Effector memory CD8-positive, alpha-beta T cell (primary cell): ENCODE measurements at regions not wholly inside any gene's neighbourhood (a gene's known extent, or its start where the extent isn't known, plus 50 kb on each side); places are given as distances from the start of the nearest gene placed in this dataset.

Source experiments
- ATAC-seq: fragments of 150-1000 bp; cut with Tn5 transposase; replicated peaks from 2 replicates; pipeline ENCODE4 v1.10.0; 2021; ENCODE audit warnings: mild to moderate bottlenecking, moderate library complexity
- DNase-seq, 3 experiments: peaks; one replicate each; pipeline ENCODE4 v3.0.0; 2021
- H3K27ac Mint-ChIP-seq, 2 donors: one replicate each; pipeline ENCODE4 v1.8.0; 2022; ENCODE audit warnings: mild to moderate bottlenecking in 2 of 2, mixed read lengths in 2 of 2, moderate library complexity in 2 of 2
- H3K27me3 Mint-ChIP-seq, 2 donors: one replicate each; pipeline ENCODE4 v1.8.0; 2022; ENCODE audit warnings: mixed read lengths in 2 of 2
- H3K36me3 Mint-ChIP-seq: one replicate; pipeline ENCODE4 v1.8.0; 2022; ENCODE audit warnings: mild to moderate bottlenecking, moderate library complexity, mixed read lengths; ENCODE audit not compliant: insufficient read depth
- H3K4me1 Mint-ChIP-seq, 2 donors: one replicate each; pipeline ENCODE4 v1.8.0; 2022; ENCODE audit warnings: low read depth in 2 of 2, mixed read lengths in 2 of 2
- H3K4me3 Mint-ChIP-seq, 2 donors: one replicate each; pipeline ENCODE4 v1.8.0; 2022; ENCODE audit warnings: mild to moderate bottlenecking in 2 of 2, mixed read lengths in 2 of 2, moderate library complexity in 2 of 2
- H3K9me3 Mint-ChIP-seq, 2 donors: one replicate each; pipeline ENCODE4 v1.8.0; 2022; ENCODE audit warnings: mixed read lengths in 2 of 2

DNA sequence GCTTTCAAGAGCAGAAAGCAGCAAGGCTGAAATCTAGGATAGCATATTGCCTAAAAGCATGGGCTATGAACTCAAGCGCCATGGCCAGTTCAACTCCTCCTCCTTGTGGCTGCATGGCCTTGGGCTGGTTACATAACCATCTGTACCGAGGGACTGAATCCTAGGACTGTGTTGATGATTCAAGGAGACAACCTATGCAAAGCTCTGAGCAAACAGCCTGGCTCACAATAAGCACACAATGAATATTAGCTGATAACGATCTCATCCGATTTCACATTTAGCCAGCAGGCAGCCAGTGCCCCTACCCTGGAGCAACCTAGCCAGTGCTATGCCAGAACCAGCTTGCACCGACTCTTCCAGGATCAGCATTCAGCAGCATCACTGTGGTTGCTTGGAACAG lies 698.4 kb downstream of the TBC1D22A start:
- peak overlapping the region in 1 of 2 donors; percentile 4 for H3K27ac Mint-ChIP-seq
- DNase-seq (no peak), ATAC-seq (no peak)
- no peaks in the 10 kb centered on the region for H3K9me3 Mint-ChIP-seq
- H3K4me3 Mint-ChIP-seq: no peak overlapping the region
- peaks cover 7 to 10% of the 10 kb centered on the region in 2 donors for H3K27me3 Mint-ChIP-seq
- H3K36me3 Mint-ChIP-seq: peaks cover 20% of the 10 kb centered on the region
- peaks cover 0 to 4% of the 10 kb centered on the region in 2 donors for H3K4me1 Mint-ChIP-seq

DNA sequence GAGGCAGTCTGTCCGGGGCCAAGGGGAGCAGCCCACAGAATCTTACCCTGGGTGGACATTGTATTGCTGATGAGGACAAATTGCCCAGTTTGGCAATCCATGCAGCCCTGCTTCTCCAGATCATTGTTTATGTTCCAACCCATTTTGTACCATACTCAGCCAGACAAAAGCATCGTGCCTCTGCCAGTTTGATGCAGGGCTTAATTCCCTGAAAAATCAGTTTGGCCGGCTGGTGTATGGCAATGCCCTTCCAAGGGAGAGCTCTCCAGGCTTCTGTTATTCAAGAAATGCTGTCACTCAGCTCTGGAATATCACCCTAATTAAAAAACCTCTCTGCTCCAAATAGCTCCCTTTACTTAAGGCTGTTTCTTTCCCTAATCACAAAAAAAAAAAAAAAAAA lies 697.7 kb downstream of the TBC1D22A start:
- peaks cover 7 to 10% of the 10 kb centered on the region in 2 donors for H3K27me3 Mint-ChIP-seq
- no peak for ATAC-seq
- DNase-seq: no peak
- no peaks in the 10 kb centered on the region for H3K9me3 Mint-ChIP-seq
- H3K4me1 Mint-ChIP-seq: peaks cover 0 to 4% of the 10 kb centered on the region in 2 donors
- H3K36me3 Mint-ChIP-seq: peaks cover 20% of the 10 kb centered on the region
- H3K27ac Mint-ChIP-seq: no peak overlapping the region
- H3K4me3 Mint-ChIP-seq: no peak overlapping the region

DNA sequence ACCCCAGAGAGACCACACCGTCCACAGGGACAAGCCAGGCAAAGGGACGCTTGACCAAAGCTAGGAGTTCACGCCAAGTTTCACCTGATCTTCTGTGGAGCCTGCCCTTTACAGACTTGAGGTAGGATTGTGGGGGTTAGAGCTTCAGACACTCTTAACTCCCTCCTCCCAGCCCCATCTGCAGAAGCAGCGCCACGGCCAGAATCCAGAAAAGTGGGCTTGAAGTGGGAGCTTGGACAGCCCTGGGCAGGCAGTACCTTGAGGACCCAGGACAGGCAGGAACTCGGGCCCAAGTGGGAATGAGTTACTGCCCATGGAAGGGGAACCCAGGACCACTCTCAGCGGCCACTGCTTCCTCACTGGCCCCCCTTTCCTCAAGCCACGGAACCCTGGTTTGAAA lies 695.9 kb downstream of the TBC1D22A start:
- Mint-ChIP-seq H3K27me3 (peaks cover 9 to 12% of the 10 kb centered on the region in 2 donors), H3K36me3 (peaks cover 24% of the 10 kb centered on the region), H3K9me3 (peaks cover 0 to 11% of the 10 kb centered on the region in 2 donors), H3K27ac (no peak overlapping the region), H3K4me3 (no peak overlapping the region), H3K4me1 (peaks cover 0 to 2% of the 10 kb centered on the region in 2 donors)
- DNase-seq: no peak
- ATAC-seq: no peak

DNA sequence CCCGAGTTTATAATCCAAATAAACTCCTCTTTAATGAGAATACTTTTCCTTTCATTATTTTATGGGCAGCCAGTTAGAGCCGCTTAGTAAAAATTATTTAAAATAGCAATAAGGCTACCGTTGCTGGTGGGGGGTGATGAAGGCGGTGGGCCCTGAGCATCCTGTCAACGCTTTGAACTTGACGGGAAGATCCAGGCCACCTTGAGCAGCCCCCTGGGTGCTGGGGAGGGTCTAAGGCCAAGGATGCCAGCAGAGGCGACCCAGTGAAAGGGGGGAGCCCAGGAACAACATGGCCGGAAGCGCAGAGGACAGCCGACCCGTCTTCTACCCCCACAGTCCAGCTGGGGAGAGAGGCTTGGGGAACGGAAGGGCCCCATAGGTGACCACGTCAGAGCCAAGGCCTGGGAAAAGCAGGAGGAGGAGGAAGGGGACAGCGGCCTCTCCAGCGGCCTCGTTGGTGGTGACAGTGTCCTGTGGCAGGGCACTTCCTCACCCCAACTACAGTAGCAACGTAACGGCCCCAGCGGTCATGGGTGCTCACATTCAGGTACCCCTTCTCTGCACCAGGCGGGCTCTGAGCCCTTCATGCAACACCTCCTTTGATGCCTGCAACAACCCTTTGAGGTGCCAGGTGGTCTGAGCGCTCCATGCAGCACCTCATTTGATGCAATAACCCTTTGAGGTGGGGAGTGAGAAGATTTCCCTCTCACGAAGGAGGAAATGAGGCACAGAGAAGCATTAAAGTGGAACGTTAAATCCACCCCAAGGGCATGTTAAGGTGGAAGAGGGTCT lies 695.3 kb downstream of the TBC1D22A start:
- Mint-ChIP-seq H3K36me3 (peaks cover 21% of the 10 kb centered on the region), H3K9me3 (peaks cover 0 to 18% of the 10 kb centered on the region in 2 donors), H3K4me1 (peaks cover 0 to 4% of the 10 kb centered on the region in 2 donors), H3K27ac (peak overlapping the region in 1 of 2 donors; percentile 17), H3K27me3 (peaks cover 15 to 18% of the 10 kb centered on the region in 2 donors), H3K4me3 (no peak overlapping the region)
- ATAC-seq (no peak), DNase-seq (no peak)

DNA sequence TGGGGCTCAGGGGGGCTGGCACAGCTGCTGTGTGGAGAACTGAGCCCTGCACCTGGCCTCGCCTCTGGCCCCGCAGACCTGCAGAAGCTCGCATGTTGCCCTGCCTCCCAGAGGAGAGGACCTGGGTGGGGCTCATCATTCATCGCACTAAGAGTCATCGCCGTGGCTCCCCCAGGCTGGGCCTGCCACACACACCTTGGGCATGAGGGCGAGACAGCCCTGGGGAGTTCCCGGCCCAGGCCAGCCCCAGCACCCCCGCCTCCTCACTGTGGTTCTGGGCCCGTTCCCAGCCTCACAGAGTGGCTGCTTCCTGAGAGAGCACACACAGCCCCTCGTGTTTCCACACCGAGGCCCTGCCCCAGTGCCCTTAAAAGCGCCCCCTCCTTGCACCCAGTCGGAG lies 694.6 kb downstream of the TBC1D22A start:
- DNase-seq: no peak
- H3K4me3 Mint-ChIP-seq: no peak overlapping the region
- H3K4me1 Mint-ChIP-seq: peaks cover 3 to 5% of the 10 kb centered on the region in 2 donors
- peaks cover 17 to 22% of the 10 kb centered on the region in 2 donors for H3K27me3 Mint-ChIP-seq
- peaks cover 0 to 20% of the 10 kb centered on the region in 2 donors for H3K9me3 Mint-ChIP-seq
- peak overlapping the region in 1 of 2 donors; percentile 17 for H3K27ac Mint-ChIP-seq
- H3K36me3 Mint-ChIP-seq: peaks cover 21% of the 10 kb centered on the region
- ATAC-seq: no peak

DNA sequence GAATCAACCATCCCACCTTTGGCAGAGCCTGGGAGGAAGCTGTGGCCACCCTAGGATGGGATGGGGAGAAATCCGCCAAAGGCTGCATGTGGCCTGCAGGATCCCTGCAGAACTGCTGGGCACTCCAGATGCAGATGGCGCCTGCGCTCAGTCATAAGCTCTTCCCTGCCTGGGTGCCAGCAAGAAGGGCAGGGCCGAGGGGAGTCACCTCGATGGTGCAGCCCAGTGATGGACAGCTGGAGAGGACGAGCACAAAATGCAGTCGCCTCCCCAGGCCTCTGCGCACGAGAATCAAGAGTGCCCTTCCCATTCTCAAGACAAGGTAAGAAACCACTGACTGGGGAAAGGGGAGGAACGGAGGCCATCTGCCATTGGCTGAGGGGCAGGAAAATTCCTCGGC lies 693.6 kb downstream of the TBC1D22A start:
- Mint-ChIP-seq H3K27ac (no peak overlapping the region), H3K27me3 (peaks cover 17 to 24% of the 10 kb centered on the region in 2 donors), H3K4me3 (no peak overlapping the region), H3K36me3 (peaks cover 19% of the 10 kb centered on the region), H3K4me1 (peaks cover 5% of the 10 kb centered on the region in 2 donors), H3K9me3 (peaks cover 0 to 20% of the 10 kb centered on the region in 2 donors)
- ATAC-seq (no peak), DNase-seq (no peak)

DNA sequence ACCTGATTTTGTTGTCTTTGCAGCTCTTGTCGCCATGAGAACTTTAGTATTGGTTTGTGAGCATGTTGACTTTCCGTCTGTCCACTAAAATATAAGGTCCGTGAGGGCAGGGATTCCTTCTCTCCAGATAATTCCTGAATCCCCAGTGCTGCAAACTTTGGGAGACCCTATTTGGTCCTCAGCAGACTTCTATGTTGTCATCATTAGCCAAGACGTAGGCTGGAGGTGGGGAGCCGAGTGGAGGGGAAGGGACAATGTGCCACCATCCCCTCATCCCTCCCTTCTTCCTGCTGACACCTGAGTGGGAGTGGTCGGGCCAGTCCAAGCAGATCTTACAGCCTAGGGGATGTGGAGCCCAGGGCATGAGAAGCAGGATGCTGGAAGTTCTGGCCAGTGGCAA lies 690.6 kb downstream of the TBC1D22A start:
- Mint-ChIP-seq H3K4me1 (peaks cover 2 to 5% of the 10 kb centered on the region in 2 donors), H3K4me3 (no peak overlapping the region), H3K9me3 (peaks cover 0 to 20% of the 10 kb centered on the region in 2 donors), H3K36me3 (peaks cover 8% of the 10 kb centered on the region), H3K27me3 (peaks cover 18 to 27% of the 10 kb centered on the region in 2 donors), H3K27ac (no peak overlapping the region)
- no peak for DNase-seq
- ATAC-seq: no peak

DNA sequence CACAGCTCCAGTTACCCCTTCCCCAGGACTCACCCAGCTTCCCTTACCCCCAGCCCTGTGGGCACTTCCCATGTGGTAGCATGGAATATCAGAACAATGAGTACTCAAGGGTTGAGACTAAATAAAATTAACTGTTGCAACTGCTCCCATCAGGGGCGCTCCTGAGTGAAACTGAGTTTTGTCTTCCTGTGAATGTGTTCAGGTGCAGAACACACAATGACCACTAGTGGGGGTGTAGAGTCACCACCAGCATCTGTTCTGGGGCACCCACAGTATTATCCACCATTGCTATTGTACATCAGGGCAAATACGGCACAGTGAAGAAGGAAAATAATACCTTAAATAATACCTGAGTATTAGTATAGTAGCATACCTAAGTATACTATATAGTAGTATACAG lies 689.7 kb downstream of the TBC1D22A start:
- peaks cover 26 to 28% of the 10 kb centered on the region in 2 donors for H3K27me3 Mint-ChIP-seq
- peaks cover 0 to 20% of the 10 kb centered on the region in 2 donors for H3K9me3 Mint-ChIP-seq
- H3K4me1 Mint-ChIP-seq: peaks cover 2 to 5% of the 10 kb centered on the region in 2 donors
- H3K4me3 Mint-ChIP-seq: no peak overlapping the region
- DNase-seq (no peak), ATAC-seq (peak; percentile 39)
- H3K27ac Mint-ChIP-seq: peak overlapping the region in 1 of 2 donors; percentile 54
- peaks cover 8% of the 10 kb centered on the region for H3K36me3 Mint-ChIP-seq

DNA sequence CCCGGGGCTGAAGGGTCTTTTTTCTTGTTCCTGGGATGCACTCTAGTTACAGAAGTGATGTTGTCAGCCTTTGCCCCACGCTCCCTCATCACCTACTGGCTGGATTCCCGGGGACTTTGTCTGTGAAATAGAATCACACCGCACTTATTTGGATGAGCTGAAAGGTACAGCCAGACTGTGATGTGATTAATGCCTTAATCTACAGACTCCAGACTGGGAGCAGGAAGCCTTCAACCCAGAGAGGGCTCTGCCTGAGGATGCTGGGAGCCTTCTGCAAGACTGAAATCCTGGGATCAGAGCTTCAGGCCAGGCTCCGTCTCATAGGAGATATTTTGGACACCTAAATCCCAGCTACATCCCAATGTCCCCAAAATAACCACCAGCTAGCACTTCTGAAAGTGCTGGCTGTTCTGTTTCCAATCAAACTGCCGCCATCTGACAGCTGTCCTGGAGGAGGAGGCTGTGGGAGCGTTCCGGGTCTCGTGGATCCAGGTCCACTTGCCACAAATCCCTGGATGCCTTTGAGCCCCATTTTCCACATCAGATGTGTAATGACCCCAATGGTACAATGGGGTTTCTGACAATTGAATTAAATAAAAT lies 688.5 kb downstream of the TBC1D22A start:
- Mint-ChIP-seq H3K36me3 (peaks cover 8% of the 10 kb centered on the region), H3K27ac (no peak overlapping the region), H3K9me3 (peaks cover 0 to 20% of the 10 kb centered on the region in 2 donors), H3K4me3 (no peak overlapping the region), H3K27me3 (peaks cover 28 to 34% of the 10 kb centered on the region in 2 donors), H3K4me1 (peaks cover 2 to 5% of the 10 kb centered on the region in 2 donors)
- no peak for ATAC-seq
- no peak for DNase-seq

DNA sequence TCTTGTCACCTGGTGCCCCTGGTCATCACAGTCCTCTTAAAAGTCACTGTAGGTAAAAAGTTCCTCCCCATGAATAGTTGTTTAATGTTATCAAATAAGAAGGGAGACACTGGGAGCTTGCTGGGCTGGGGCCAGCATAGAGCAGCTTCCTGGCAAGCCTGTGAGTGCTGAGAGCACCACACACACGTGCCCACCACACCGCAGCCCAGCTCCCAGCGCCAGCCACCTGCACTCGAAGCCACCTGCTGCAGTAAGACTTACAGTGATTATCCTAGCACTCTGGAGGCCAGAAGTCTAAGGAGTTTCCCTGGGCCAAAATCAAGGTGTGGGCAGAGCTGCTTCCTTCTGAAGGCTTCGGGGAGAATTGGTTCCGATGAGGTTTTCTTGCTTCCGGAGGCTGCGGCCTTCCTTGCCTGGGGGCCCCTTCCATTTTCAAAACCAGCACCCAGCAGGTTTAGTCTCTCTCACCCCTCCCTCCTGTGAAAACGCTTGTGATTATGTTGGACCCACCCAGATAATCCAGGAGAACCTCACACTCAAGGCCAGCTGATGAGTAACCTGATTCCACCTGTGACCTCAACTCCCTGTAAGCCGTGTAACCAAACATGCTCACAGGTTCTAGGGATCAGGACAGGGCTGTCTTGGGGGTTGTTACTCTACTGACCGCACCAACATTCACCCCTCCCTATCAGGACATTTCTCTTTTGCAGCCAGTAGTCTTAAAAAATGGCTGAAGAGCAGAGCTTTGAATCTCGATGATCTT lies 687.2 kb downstream of the TBC1D22A start:
- Mint-ChIP-seq H3K27ac (peak overlapping the region in 1 of 2 donors; percentile 24), H3K36me3 (peaks cover 8% of the 10 kb centered on the region), H3K27me3 (peaks cover 33 to 43% of the 10 kb centered on the region in 2 donors), H3K4me3 (no peak overlapping the region), H3K9me3 (peaks cover 0 to 20% of the 10 kb centered on the region in 2 donors), H3K4me1 (peaks cover 5 to 7% of the 10 kb centered on the region in 2 donors)
- no peak for ATAC-seq
- DNase-seq: no peak

DNA sequence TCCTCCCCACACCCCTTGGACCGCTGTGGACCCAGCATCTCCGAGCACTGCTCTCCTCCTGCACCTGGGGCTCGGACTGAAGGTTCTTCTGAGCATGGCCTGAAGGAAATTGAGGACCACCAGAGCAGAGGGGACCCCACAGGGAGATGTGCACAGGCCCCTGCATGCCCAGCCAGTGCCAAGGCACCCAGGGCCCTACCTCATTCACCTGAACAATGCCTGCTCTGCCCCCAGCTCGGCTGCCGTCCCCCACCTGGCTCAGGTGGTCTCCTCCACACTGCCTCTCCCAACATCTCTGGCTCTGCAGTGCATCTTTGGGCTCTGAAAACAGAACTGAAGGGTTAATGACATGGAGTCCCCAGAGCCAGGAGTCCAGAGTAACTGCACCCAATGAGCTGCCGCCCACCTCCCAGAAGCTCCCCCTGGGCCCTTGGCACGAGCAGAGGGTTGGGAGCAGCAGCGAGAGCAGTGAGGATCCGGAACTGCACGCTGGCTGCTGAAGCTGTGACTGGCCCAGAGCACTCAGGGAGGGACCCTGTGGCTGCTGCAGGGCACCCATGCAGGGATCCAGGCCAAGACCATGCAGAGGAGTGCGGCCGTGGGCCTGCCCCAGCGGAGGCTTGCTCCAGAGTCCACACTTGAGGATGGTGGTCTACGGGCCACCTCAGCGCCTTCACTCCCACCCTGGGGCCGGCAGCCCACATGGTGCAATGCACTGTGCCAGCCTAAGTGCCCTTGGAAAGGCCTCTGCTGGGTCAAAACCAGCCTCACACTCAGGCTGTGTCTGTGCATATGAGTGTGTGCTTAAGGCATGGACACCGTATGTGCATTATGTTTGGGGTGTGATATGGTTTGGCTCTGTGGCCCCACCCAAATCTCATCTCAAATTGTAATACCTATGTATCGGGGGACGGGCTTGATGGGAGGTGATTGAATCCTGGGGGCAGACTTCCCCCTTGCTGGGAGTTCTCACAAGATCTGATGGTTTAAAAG lies 686.1 kb downstream of the TBC1D22A start:
- peaks cover 0 to 10% of the 10 kb centered on the region in 2 donors for H3K9me3 Mint-ChIP-seq
- peak overlapping the region in 1 of 2 donors; percentile 24 for H3K27ac Mint-ChIP-seq
- H3K4me1 Mint-ChIP-seq: peaks cover 5 to 8% of the 10 kb centered on the region in 2 donors
- peaks cover 4% of the 10 kb centered on the region for H3K36me3 Mint-ChIP-seq
- no peak overlapping the region for H3K4me3 Mint-ChIP-seq
- no peak for DNase-seq
- no peak for ATAC-seq
- peaks cover 34 to 36% of the 10 kb centered on the region in 2 donors for H3K27me3 Mint-ChIP-seq
